ENCODE measurements at regions not wholly inside any gene's neighbourhood (a gene's known extent, or its start where the extent isn't known, plus 50 kb on each side); places are given as distances from the start of the nearest gene placed in this dataset.

DNA sequence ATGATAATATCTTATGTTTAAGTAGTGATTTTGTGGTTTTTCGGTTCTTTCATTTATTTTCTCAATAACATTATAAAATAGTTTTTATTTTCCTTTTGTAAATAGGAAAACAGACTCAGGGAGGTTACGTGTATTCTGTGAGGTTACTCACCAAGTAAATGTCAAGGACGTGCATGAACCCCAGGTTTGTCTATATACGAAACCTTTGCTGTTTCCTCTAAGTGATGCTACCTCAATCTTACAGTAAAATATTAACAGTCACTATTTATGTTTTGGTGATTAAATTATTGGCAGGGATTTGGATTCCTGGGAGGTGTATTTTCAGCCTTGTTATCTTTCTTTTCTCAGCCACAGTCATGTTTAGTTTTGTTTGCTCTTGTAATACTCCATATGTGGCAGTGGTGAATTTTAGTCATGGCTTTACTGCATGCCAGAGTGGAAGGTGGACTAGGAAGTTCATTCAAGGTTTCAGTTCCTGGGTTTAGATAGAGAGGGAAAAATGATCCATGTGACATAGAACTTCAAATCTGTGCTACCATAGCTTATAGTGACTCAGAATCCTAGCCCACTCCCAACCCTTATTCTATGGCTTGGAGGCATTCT is 139.9 kb downstream of the ARL4A start:
- no peak for TF ChIP-seq CTCF (IDR thresholded peaks at IDR 0.05; ENCODE audit: low read depth, low read length)
- no peak for TF ChIP-seq EZH2phosphoT487 (IDR thresholded peaks at IDR 0.05; ENCODE audit: low read depth)

All from OCI-LY3 (cell line).